ENCODE measurements at regions not wholly inside any gene's neighbourhood (a gene's known extent, or its start where the extent isn't known, plus 50 kb on each side); places are given as distances from the start of the nearest gene placed in this dataset.

GRCh38 chr6:113489952-113490746 lies 367.0 kb upstream of the MARCKS start:
- no peak for DNase-seq

GRCh38 chr6:113491376-113491775 lies 365.8 kb upstream of the MARCKS start:
- DNase-seq, result no peak

- no peak for DNase-seq
These were observed 363.2 kb upstream of the MARCKS start for GRCh38 chr6:113493991-113494390.

GRCh38 chr6:113495521-113495920 lies 361.6 kb upstream of the MARCKS start:
- no peak for DNase-seq

- DNase-seq, result no peak
These were observed 361.0 kb upstream of the MARCKS start for GRCh38 chr6:113496166-113496565.

- no peak for DNase-seq
These were observed 356.9 kb upstream of the MARCKS start for GRCh38 chr6:113500221-113500620.

- no peak for DNase-seq
These were observed 352.0 kb upstream of the MARCKS start for GRCh38 chr6:113505084-113505699.

- DNase-seq, result no peak
These were observed 348.9 kb upstream of the MARCKS start for GRCh38 chr6:113508249-113508648.

GRCh38 chr6:113511100-113511499 lies 346.0 kb upstream of the MARCKS start:
- DNase-seq, result no peak

GRCh38 chr6:113512576-113512975 lies 344.6 kb upstream of the MARCKS start:
- no peak for DNase-seq

- DNase-seq, result no peak
These were observed 344.1 kb upstream of the MARCKS start for GRCh38 chr6:113513086-113513485.

GRCh38 chr6:113522376-113522775 lies 334.8 kb upstream of the MARCKS start:
- no peak for DNase-seq

GRCh38 chr6:113524826-113525225 lies 332.3 kb upstream of the MARCKS start:
- no peak for DNase-seq

GRCh38 chr6:113526553-113526952 lies 330.6 kb upstream of the MARCKS start:
- no peak for DNase-seq

GRCh38 chr6:113526995-113527394 lies 330.1 kb upstream of the MARCKS start:
- no peak for DNase-seq

- DNase-seq, result no peak
These were observed 329.0 kb upstream of the MARCKS start for GRCh38 chr6:113528111-113528510.

GRCh38 chr6:113529196-113529595 lies 327.9 kb upstream of the MARCKS start:
- no peak for DNase-seq

GRCh38 chr6:113529879-113530278 lies 327.3 kb upstream of the MARCKS start:
- no peak for DNase-seq

- no peak for DNase-seq
These were observed 326.4 kb upstream of the MARCKS start for GRCh38 chr6:113530769-113531168.

GRCh38 chr6:113539202-113539601 lies 317.9 kb upstream of the MARCKS start:
- no peak for DNase-seq

GRCh38 chr6:113539623-113540022 lies 317.5 kb upstream of the MARCKS start:
- DNase-seq, result no peak

GRCh38 chr6:113540466-113540865 lies 316.7 kb upstream of the MARCKS start:
- DNase-seq, result no peak

GRCh38 chr6:113551168-113551567 lies 306.0 kb upstream of the MARCKS start:
- DNase-seq, result no peak

GRCh38 chr6:113556775-113557174 lies 300.4 kb upstream of the MARCKS start:
- DNase-seq, result no peak

GRCh38 chr6:113558431-113558830 lies 298.7 kb upstream of the MARCKS start:
- DNase-seq, result no peak

All from CD4-positive, alpha-beta T cell treated with Interleukin-4 for 4 hours (primary cell).